ENCODE measurements at regions not wholly inside any gene's neighbourhood (a gene's known extent, or its start where the extent isn't known, plus 50 kb on each side); places are given as distances from the start of the nearest gene placed in this dataset.

DNA sequence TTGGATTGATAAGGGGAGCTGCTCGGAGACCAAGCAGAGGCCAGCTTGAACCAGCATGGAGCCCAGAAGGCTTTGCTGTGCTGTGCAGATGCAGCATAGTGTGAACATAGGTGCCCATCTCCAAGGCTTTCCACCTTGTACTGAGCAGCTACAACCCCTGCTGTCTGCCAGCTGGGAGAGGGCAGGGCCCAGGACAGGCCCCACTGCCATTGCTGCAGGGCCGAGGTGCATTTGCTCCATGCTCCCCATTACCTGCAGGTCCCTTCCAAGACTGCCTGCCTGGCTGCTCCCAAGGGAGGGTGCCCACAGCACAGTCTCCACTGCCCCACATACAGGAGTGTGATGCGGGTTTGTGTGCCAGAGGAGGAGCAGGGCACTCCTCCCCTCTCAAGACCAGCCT lies 1016.0 kb upstream of the INTU start:
- TF ChIP-seq PPARA (CRISPR knock-in tag; IDR thresholded peaks at IDR 0.05; ENCODE audit: borderline replicate concordance), result no peak
- TF ChIP-seq ESRRG (CRISPR knock-in tag; IDR thresholded peaks at IDR 0.05), result no peak
- no peak for TF ChIP-seq ZNF70 (CRISPR knock-in tag; IDR thresholded peaks at IDR 0.05)
- TF ChIP-seq ZFP3 (CRISPR knock-in tag; IDR thresholded peaks at IDR 0.05), result no peak
- no peak for TF ChIP-seq ARNTL (CRISPR knock-in tag; IDR thresholded peaks at IDR 0.05; ENCODE audit: borderline replicate concordance, low read depth)
- TF ChIP-seq TOX (CRISPR knock-in tag; IDR thresholded peaks at IDR 0.05; ENCODE audit: borderline replicate concordance), result no peak
- no peak for TF ChIP-seq ZFP30 (CRISPR knock-in tag; IDR thresholded peaks at IDR 0.05)
- no peak for TF ChIP-seq CSDC2 (CRISPR knock-in tag; IDR thresholded peaks at IDR 0.05)
- TF ChIP-seq, protein P1, sequence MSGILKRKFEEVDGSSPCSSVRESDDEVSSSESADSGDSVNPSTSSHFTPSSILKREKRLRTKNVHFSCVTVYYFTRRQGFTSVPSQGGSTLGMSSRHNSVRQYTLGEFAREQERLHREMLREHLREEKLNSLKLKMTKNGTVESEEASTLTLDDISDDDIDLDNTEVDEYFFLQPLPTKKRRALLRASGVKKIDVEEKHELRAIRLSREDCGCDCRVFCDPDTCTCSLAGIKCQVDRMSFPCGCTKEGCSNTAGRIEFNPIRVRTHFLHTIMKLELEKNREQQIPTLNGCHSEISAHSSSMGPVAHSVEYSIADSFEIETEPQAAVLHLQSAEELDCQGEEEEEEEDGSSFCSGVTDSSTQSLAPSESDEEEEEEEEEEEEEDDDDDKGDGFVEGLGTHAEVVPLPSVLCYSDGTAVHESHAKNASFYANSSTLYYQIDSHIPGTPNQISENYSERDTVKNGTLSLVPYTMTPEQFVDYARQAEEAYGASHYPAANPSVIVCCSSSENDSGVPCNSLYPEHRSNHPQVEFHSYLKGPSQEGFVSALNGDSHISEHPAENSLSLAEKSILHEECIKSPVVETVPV (CRISPR knock-in tag; IDR thresholded peaks at IDR 0.05), result no peak
- TF ChIP-seq OSR1 (CRISPR knock-in tag; IDR thresholded peaks at IDR 0.05), result no peak
- no peak for TF ChIP-seq ZNF565 (CRISPR knock-in tag; conservative IDR thresholded peaks at IDR 0.05; ENCODE audit: low read depth)
- TF ChIP-seq, protein P2, sequence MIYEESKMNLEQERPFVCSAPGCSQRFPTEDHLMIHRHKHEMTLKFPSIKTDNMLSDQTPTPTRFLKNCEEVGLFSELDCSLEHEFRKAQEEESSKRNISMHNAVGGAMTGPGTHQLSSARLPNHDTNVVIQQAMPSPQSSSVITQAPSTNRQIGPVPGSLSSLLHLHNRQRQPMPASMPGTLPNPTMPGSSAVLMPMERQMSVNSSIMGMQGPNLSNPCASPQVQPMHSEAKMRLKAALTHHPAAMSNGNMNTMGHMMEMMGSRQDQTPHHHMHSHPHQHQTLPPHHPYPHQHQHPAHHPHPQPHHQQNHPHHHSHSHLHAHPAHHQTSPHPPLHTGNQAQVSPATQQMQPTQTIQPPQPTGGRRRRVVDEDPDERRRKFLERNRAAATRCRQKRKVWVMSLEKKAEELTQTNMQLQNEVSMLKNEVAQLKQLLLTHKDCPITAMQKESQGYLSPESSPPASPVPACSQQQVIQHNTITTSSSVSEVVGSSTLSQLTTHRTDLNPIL (CRISPR knock-in tag; IDR thresholded peaks at IDR 0.05; ENCODE audit: low read depth), result no peak
- TF ChIP-seq, protein P3, sequence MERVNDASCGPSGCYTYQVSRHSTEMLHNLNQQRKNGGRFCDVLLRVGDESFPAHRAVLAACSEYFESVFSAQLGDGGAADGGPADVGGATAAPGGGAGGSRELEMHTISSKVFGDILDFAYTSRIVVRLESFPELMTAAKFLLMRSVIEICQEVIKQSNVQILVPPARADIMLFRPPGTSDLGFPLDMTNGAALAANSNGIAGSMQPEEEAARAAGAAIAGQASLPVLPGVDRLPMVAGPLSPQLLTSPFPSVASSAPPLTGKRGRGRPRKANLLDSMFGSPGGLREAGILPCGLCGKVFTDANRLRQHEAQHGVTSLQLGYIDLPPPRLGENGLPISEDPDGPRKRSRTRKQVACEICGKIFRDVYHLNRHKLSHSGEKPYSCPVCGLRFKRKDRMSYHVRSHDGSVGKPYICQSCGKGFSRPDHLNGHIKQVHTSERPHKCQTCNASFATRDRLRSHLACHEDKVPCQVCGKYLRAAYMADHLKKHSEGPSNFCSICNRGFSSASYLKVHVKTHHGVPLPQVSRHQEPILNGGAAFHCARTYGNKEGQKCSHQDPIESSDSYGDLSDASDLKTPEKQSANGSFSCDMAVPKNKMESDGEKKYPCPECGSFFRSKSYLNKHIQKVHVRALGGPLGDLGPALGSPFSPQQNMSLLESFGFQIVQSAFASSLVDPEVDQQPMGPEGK (CRISPR knock-in tag; IDR thresholded peaks at IDR 0.05; ENCODE audit: borderline replicate concordance), result no peak
